Body of pancreas (tissue), 4 donors: ENCODE measurements at regions not wholly inside any gene's neighbourhood (a gene's known extent, or its start where the extent isn't known, plus 50 kb on each side); places are given as distances from the start of the nearest gene placed in this dataset.

Experiments
- ATAC-seq: fragments of 150-250 bp; one replicate; pipeline ENCODE4 v1.9.1; 2016
- DNase-seq, 4 donors: peaks; one replicate each; pipeline ENCODE4 v3.0.0-alpha.2; 2019
- H3K27ac ChIP-seq, 4 donors: fragments of 200-600 bp; sonication (generic); 1 replicate in 3 of 4; 2 replicates in 1 of 4; pipeline versions ENCODE4 v1.5.1 to v1.6.1; 2016 to 2019; ENCODE audit warnings: mild to moderate bottlenecking in 1 of 4, mixed read lengths in 1 of 4, moderate library complexity in 1 of 4
- H3K27me3 ChIP-seq, 2 donors: fragments of 200-600 bp; sonication (generic); one replicate each; pipeline ENCODE4 v1.6.0; 2016; ENCODE audit warnings: mild to moderate bottlenecking in 1 of 2
- H3K36me3 ChIP-seq, 2 donors: fragments of 200-600 bp; sonication (generic); replicated peaks in 1 of 2; 2 replicates each; pipeline ENCODE4 v1.5.1; 2016; ENCODE audit warnings: low read depth in 2 of 2; ENCODE audit not compliant: insufficient read depth in 1 of 2
- H3K4me1 ChIP-seq: fragments of 200-600 bp; sonication (generic); one replicate; pipeline ENCODE4 v1.6.0; 2016
- H3K4me3 ChIP-seq, 2 donors: fragments of 200-600 bp; sonication (generic); 1 replicate in 1 of 2; 2 replicates in 1 of 2; pipeline ENCODE4 v1.5.1; 2016 to 2019
- H3K9me3 ChIP-seq, 3 donors: fragments of 200-600 bp; sonication (generic); 1 replicate in 2 of 3; 2 replicates in 1 of 3; pipeline ENCODE4 v1.5.1; 2016
- POLR2A ChIP-seq, 3 donors: fragments of 450-650 bp; IDR thresholded peaks; one replicate each; pipeline ENCODE4 v1.6.1; 2016; ENCODE audit warnings: antibody characterized with exemption in 3 of 3, mild to moderate bottlenecking in 2 of 3
- WGBS, 2 donors: methylation state at CpG; one replicate each; pipeline ENCODE4 v1.1.5; 2017; 5-methylcytosine and 5-hydroxymethylcytosine counted together
- intact Hi-C: fragments of 100-400 bp; cut with DNase I; formaldehyde crosslinking; loops from one replicate; pipeline ENCODE4 v1.15.1; 2023
- TF ChIP-seq, protein P1 (sequence below), 7 experiments: fragments of 450-650 bp in 4 of 7; fragments of 200-600 bp in 3 of 7; sonication (generic) in 3 of 7; IDR thresholded peaks; one replicate each; pipeline ENCODE4 v1.5.1; 2016 to 2019; ENCODE audit warnings: antibody characterized with exemption in 7 of 7

GRCh38 chr5:133732536-133732935 lies 120.2 kb upstream of the FSTL4 start:
- ATAC-seq, result no peak
- no peak for DNase-seq
- no peaks in the 10 kb centered on the region for H3K36me3 ChIP-seq
- WGBS, 2 donors, result 84 to 92% methylated on average over 10 of the region's 10 CpGs
- no peaks in the 10 kb centered on the region for H3K27me3 ChIP-seq
- TF ChIP-seq POLR2A (IDR thresholded peaks at IDR 0.05), result no peak
- TF ChIP-seq, protein P1, sequence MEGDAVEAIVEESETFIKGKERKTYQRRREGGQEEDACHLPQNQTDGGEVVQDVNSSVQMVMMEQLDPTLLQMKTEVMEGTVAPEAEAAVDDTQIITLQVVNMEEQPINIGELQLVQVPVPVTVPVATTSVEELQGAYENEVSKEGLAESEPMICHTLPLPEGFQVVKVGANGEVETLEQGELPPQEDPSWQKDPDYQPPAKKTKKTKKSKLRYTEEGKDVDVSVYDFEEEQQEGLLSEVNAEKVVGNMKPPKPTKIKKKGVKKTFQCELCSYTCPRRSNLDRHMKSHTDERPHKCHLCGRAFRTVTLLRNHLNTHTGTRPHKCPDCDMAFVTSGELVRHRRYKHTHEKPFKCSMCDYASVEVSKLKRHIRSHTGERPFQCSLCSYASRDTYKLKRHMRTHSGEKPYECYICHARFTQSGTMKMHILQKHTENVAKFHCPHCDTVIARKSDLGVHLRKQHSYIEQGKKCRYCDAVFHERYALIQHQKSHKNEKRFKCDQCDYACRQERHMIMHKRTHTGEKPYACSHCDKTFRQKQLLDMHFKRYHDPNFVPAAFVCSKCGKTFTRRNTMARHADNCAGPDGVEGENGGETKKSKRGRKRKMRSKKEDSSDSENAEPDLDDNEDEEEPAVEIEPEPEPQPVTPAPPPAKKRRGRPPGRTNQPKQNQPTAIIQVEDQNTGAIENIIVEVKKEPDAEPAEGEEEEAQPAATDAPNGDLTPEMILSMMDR (IDR thresholded peaks at IDR 0.05), result no peak
- no peaks in the 10 kb centered on the region for H3K4me1 ChIP-seq
- H3K4me3 ChIP-seq, result no peak overlapping the region
- intact Hi-C loops, result no loop called here
- H3K9me3 ChIP-seq, result no peaks in the 10 kb centered on the region
- no peak overlapping the region for H3K27ac ChIP-seq

DNA sequence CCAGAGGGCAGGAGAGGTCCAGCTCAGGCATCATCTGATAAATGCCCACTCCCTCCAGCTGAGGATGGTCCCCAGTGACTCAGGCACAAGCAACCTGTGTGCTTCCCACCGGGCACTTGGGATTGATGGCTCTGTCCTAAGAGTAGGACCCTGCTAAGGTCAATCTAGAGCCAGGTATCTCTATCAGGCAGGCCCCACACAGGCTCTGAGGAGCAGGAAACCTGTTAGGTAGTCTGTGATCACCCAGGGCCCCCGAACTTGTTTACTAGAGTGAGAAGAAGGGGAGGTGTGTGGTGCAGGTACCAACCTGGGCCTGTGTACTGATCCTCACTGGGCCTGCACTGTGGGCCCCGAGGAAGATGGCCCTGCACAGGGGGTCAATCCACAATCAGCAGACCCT lies 119.6 kb upstream of the FSTL4 start:
- intact Hi-C loops, result no loop called here
- ATAC-seq (no peak), DNase-seq (no peak)
- Histone ChIP-seq H3K4me1 (no peaks in the 10 kb centered on the region), H3K27ac (no peak overlapping the region), H3K4me3 (no peak overlapping the region), H3K36me3 (no peaks in the 10 kb centered on the region), H3K27me3 (no peaks in the 10 kb centered on the region), H3K9me3 (no peaks in the 10 kb centered on the region)
- TF ChIP-seq, protein P1 (IDR thresholded peaks at IDR 0.05), result no peak
- no peak for TF ChIP-seq POLR2A (IDR thresholded peaks at IDR 0.05)
- WGBS, 2 donors, result 60 to 73% methylated on average over 3 of the region's 3 CpGs

GRCh38 chr5:133730866-133731265 lies 118.5 kb upstream of the FSTL4 start:
- no peak for DNase-seq
- no peak for ATAC-seq
- H3K36me3 ChIP-seq, result no peaks in the 10 kb centered on the region

GRCh38 chr5:133730346-133730745 lies 118.0 kb upstream of the FSTL4 start:
- ATAC-seq, result no peak
- 72 to 73% methylated on average over 6 of the region's 6 CpGs for WGBS, 2 donors
- Histone ChIP-seq H3K36me3 (no peaks in the 10 kb centered on the region), H3K9me3 (no peaks in the 10 kb centered on the region), H3K4me3 (no peak overlapping the region), H3K27ac (no peak overlapping the region), H3K27me3 (no peaks in the 10 kb centered on the region), H3K4me1 (no peaks in the 10 kb centered on the region)
- no peak for TF ChIP-seq POLR2A (IDR thresholded peaks at IDR 0.05)
- TF ChIP-seq, protein P1 (IDR thresholded peaks at IDR 0.05), result no peak
- no peak for DNase-seq
- intact Hi-C loops, result no loop called here

More at GRCh38 chr5:133730866-133731265, 118.5 kb upstream of the FSTL4 start:
- Histone ChIP-seq H3K4me1 (no peaks in the 10 kb centered on the region), H3K4me3 (no peak overlapping the region), H3K9me3 (no peaks in the 10 kb centered on the region), H3K27ac (no peak overlapping the region), H3K27me3 (no peaks in the 10 kb centered on the region)
- no peak for TF ChIP-seq POLR2A (IDR thresholded peaks at IDR 0.05)
- TF ChIP-seq, protein P1 (IDR thresholded peaks at IDR 0.05), result no peak
- 79 to 81% methylated on average over 7 of the region's 7 CpGs for WGBS, 2 donors
- intact Hi-C loops, result no loop called here

DNA sequence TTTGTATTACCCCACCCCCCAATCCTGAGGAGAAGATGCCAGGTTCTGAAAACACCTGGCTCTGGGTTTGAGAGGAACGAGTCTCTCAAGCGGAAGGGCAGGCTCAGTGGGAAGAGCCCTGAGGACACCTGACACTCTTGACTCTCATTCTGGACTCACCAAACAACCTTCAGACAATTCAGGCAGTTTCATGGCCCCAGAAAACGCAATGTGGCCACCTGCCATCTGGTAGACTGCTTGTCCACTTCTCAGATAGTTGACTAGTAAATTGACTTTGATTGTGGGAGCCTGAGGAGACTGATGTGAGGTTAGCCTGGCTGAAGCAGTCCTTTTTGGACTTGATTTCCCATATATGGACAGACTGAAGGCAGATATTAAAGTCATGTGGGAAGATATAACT lies 117.5 kb upstream of the FSTL4 start:
- TF ChIP-seq, protein P1 (IDR thresholded peaks at IDR 0.05), result no peak
- TF ChIP-seq POLR2A (IDR thresholded peaks at IDR 0.05), result no peak
- Histone ChIP-seq H3K27ac (no peak overlapping the region), H3K27me3 (no peaks in the 10 kb centered on the region), H3K4me1 (no peaks in the 10 kb centered on the region), H3K4me3 (no peak overlapping the region), H3K9me3 (no peaks in the 10 kb centered on the region), H3K36me3 (no peaks in the 10 kb centered on the region)
- DNase-seq, result no peak
- 79 to 84% methylated on average over 3 of the region's 3 CpGs for WGBS, 2 donors
- intact Hi-C loops, result no loop called here
- ATAC-seq, result no peak
